ENCODE measurements at regions not wholly inside any gene's neighbourhood (a gene's known extent, or its start where the extent isn't known, plus 50 kb on each side); places are given as distances from the start of the nearest gene placed in this dataset.

GRCh38 chr5:174342696-174343095 is 297.2 kb downstream of the NSG2 start:
- Histone ChIP-seq H3K27ac (no peak overlapping the region), H3K4me3 (no peak overlapping the region)
- TF ChIP-seq, protein P1, sequence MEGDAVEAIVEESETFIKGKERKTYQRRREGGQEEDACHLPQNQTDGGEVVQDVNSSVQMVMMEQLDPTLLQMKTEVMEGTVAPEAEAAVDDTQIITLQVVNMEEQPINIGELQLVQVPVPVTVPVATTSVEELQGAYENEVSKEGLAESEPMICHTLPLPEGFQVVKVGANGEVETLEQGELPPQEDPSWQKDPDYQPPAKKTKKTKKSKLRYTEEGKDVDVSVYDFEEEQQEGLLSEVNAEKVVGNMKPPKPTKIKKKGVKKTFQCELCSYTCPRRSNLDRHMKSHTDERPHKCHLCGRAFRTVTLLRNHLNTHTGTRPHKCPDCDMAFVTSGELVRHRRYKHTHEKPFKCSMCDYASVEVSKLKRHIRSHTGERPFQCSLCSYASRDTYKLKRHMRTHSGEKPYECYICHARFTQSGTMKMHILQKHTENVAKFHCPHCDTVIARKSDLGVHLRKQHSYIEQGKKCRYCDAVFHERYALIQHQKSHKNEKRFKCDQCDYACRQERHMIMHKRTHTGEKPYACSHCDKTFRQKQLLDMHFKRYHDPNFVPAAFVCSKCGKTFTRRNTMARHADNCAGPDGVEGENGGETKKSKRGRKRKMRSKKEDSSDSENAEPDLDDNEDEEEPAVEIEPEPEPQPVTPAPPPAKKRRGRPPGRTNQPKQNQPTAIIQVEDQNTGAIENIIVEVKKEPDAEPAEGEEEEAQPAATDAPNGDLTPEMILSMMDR (IDR thresholded peaks at IDR 0.05), result no peak
- no peak for DNase-seq (ENCODE audit: low spot score)

GRCh38 chr5:174343826-174344225 is 298.3 kb downstream of the NSG2 start:
- no peak overlapping the region for H3K4me3 ChIP-seq
- H3K27ac ChIP-seq, result no peak overlapping the region
- TF ChIP-seq, protein P1 (IDR thresholded peaks at IDR 0.05), result no peak
- DNase-seq (ENCODE audit: low spot score), result peak; percentile 55

- TF ChIP-seq, protein P1 (IDR thresholded peaks at IDR 0.05), result no peak
- Histone ChIP-seq H3K4me3 (no peak overlapping the region), H3K27ac (no peak overlapping the region)
- no peak for DNase-seq (ENCODE audit: low spot score)
Observed at GRCh38 chr5:174344335-174344734, 298.8 kb downstream of the NSG2 start.

GRCh38 chr5:174347183-174347582 is 301.7 kb downstream of the NSG2 start:
- no peak overlapping the region for H3K27ac ChIP-seq
- TF ChIP-seq, protein P1 (IDR thresholded peaks at IDR 0.05), result no peak
- H3K4me3 ChIP-seq, result no peak overlapping the region
- DNase-seq (ENCODE audit: low spot score), result no peak

GRCh38 chr5:174348311-174348981 is 302.9 kb downstream of the NSG2 start:
- TF ChIP-seq, protein P1 (IDR thresholded peaks at IDR 0.05), result no peak
- H3K27ac ChIP-seq, result peak overlapping the region; percentile 37 to 39
- no peak overlapping the region for H3K4me3 ChIP-seq
- no peak for DNase-seq (ENCODE audit: low spot score)

GRCh38 chr5:174352681-174353080 is 307.2 kb downstream of the NSG2 start:
- TF ChIP-seq, protein P1 (IDR thresholded peaks at IDR 0.05), result no peak
- no peak for DNase-seq (ENCODE audit: low spot score)
- Histone ChIP-seq H3K4me3 (no peak overlapping the region), H3K27ac (no peak overlapping the region)

- TF ChIP-seq, protein P1 (IDR thresholded peaks at IDR 0.05), result no peak
- Histone ChIP-seq H3K4me3 (no peak overlapping the region), H3K27ac (peak overlapping the region in 1 of 2 donors; percentile 35)
- no peak for DNase-seq (ENCODE audit: low spot score)
Observed at GRCh38 chr5:174354571-174354970, 309.1 kb downstream of the NSG2 start.

All from coronary artery (tissue), 2 donors.